ENCODE measurements at regions not wholly inside any gene's neighbourhood (a gene's known extent, or its start where the extent isn't known, plus 50 kb on each side); places are given as distances from the start of the nearest gene placed in this dataset.
A peak's percentile ranks its signal among the peaks of the same experiment; 100 is the strongest.
"Not testable (repeated sequence)": the region's sequence is repeated elsewhere in the genome, so short reads cannot be mapped to it uniquely, and the experiment has no call there.

DNA sequence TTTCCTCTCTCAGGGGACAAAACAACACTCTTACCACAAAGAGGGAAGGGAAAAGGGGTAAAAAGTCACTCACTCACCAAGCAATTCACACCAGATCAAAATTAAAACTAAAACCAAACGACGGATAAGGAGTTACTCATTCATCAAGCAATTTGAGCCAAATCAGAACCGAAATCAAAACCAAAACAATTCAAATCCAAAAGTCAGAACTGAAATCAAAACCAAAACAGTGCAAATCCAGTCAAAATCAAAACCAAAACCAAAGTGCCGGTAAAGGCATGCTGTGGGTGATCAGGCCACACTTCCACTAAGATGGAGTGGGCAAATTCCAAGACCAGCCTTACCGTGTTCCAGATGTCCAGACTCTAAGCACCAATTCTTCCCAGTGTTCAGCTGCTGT, 717.9 kb downstream of the AMY1C start:
- no peak for DNase-seq (ENCODE audit: low spot score)

DNA sequence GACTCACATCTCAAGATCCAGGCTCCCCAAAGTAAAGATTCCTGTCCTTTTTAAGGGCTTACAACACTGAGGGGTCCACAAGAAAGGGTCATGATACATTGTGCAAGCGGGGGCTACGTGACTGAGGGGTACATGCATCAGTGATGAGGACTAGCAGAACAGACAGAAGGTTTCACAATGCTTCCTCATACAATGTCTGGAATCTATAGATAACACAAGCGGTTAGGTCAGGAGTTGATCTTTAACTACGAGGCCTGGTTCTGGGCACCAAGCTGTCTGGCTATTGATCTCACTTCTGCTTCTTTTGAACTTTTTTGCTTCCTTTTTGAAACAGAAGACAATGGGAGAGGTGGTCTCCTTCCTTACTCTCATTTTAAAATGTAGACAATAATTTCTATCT, 718.6 kb downstream of the AMY1C start:
- DNase-seq (ENCODE audit: low spot score) = no peak

DNA sequence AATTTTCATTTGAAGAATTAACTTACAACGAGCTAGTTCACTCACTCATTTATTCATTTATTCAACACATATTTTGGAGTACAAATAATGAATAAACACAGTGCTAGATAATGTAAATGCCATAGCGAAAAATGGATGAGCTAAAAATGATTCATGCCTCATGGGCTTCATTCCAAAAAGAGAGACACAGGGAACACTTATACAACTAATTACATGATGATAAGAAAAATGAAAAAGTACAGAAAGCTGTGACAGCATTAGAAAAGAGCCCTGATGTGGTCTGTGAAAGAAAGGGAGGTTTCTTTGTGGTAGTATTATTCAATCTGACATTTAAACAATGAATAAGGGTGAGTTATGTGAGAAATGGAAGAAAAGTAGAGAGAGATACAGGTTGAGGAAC, 726.4 kb downstream of the AMY1C start:
- DNase-seq (ENCODE audit: low spot score) = no peak

DNA sequence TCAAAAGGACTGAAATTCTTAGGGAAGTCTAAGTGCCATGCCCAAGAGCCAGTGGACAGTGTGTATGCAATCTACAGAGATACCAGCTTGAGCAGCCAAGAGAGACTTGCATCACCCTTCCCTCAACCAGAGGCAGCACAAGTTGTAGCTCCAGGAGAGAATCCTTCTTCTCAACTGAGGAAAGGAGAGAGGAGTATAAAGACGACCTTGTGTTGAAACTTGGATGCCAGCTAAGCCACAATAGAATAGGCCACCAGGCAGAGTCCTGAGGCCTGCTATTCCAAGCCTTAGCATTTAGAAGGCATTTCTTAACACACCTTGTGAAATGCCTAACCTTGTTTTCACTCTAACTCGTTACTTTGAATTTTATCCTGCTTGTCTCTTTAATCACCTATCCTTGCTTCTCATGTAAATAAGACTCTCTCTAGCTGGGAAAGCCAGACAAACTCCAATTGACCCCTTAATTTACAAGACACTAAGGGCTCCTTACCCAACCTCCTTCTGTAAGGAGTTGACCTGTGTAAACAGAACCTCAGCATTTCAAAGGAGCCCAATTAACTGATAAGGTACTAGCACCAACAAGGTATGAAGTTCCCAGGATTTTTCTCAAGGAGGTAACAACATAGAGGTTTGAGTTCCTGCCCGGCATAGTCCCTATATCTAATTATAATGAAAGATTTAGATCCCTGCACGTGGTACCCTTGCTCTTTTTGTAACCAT, 738.8 kb downstream of the AMY1C start:
- DNase-seq (ENCODE audit: low spot score) = no peak

DNA sequence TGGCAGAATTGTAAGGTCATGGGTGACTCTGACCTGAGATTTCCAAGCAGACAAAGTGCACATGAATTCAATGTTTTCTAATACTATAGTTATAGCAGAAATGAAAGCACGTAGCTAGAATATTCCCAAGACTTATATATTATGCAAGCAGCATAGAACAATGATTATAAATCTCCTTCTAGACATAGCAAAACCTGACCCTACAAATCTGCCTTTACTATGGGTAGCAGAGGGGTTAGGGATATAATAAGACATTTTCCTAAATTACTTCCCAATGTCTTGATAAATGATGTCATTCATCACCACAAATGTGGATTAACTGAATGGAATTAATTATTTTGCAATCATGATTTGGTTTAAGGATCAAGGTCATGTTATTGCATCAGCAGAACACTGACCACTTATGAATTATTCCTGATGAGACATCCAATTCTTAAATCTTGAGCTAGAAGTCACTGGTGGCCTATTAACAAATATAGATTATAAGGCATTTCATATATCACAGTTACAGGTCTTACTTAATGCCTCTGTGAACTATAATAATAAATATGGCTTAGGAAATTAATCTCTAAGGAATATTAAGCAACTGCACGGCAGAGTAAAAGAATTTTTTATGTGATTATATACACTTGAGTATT, 776.6 kb downstream of the AMY1C start:
- DNase-seq (ENCODE audit: low spot score) = no peak

DNA sequence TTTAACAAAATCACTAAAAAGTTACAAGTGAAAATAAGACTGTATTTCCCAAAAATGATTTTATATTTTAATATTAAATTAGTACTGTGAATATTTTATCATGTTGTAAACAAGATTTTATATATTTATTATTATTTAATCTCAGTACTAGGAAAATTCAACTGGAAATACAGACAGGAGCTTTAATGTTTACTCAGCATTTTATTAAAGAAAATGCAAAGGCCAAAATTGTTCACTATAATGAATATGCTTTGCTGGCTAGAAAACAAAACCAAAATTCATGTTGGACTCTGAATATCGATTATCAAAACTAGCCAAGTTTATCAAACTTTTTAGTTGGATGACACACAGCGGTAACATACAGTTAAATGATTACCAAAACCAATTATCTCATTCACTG, 782.3 kb downstream of the AMY1C start:
- no peak for DNase-seq (ENCODE audit: low spot score)

DNA sequence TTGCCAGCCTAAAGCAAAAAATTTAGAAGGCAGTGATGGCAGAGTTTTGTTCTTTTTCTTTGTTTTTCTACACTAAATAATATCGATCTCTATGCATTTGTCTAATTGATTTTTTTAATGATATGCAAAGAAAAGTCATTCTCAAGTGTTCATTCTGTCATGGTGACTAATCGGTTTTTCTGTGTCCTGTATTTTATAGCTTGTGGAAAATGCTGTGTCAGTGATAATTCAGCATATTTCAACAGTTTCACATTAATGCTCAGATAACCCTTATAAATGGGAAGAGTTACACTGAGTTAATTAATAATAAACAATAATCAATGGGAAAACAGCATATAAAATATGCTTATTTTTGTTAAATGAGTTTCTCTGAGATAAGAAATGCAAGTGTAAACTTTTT, 824.9 kb downstream of the AMY1C start:
- DNase-seq (ENCODE audit: low spot score) = no peak

DNA sequence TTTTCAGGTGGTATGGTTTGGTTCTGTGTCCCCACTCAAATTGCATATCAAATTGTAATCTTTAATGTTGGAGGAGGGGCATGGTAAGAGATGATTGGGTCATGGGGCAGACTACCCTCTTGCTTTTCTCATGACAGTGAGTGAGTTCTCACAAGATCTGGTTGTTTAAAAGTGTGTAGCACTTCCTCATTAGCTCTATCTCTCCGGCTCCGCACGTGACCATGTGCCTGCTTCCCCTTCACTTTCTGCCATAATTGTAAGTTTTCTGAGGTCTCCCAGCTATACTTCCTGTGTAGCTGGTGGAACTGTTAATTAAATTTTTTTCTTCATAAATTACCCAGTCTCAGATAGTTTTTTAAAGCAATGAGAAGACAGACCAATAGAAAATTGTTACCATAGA, 843.2 kb downstream of the AMY1C start:
- no peak for DNase-seq (ENCODE audit: low spot score)

DNA sequence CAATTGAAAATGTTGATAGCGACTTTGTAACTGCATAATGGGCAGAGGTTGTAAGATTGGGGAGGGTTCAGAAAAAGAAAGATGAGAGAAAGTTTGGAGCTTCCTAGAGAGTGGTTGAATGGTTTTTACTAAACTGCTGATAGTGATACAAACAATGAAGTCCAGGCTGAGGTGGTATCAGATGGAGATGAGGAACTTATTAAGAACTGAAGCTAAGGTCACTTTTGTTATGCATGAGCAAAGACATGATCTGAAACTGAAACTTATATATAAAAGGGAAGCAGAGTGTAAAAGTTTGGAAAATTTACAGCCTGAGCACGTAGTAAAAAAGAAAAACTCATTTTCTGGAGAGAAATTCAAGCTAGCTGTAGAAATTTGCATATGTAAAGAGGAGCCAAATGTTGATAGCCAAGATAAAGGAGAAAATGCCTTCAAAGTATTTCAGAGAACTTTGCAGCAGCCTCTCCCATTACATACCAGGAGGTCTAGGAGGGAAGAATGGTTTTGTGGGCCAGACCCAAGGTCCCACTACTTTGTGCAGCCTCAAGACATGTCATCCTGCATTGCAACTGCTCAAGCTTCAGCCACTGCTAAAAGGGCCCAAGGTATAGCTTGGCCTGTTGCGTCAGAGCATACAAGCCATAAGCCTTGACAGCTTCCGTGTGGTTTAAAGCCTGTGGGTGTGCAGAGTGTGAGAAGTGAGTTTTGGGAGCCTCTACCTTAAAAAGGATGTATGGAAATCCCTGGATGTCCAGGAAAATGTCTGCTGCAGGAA, 843.9 kb downstream of the AMY1C start:
- DNase-seq (ENCODE audit: low spot score) = no peak

DNA sequence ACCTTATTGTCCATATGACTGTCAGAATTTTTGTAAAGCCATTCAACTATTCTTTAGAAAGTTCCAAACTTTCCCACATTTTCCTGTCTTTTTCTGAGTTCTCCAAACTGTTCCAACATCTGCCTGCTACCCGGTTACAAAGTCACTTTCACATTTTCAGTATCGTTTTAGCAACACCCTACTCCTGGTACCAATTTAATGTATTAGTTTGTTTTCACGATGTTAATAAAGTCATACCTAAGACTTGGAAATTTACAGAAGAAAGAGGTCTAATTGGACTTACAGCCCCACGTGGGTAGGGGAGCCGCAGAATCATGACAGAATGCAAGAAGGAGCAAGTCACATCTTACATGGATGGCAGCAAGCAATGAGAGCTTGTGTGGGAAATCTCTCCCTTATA, 867.8 kb downstream of the AMY1C start:
- no peak for DNase-seq (ENCODE audit: low spot score)

DNA sequence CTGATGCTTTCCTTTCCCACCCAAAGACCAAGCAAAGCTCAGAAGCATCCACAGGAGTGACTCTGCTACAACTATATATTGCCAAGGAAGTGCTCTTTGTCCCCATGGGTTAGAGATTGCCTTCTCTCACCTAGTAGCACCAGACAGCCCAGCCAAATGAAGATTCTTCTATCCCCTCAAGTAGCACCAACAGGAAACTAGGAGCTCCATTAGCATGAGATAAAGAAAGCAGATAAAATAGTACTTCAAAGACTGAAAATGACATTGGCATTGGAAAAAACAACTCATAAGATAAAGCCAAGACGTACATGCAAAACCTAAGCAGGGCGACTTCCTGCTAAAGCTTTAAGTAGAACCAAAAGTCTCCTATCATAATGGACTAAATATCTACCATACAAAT, 871.5 kb downstream of the AMY1C start:
- no peak for DNase-seq (ENCODE audit: low spot score)

DNA sequence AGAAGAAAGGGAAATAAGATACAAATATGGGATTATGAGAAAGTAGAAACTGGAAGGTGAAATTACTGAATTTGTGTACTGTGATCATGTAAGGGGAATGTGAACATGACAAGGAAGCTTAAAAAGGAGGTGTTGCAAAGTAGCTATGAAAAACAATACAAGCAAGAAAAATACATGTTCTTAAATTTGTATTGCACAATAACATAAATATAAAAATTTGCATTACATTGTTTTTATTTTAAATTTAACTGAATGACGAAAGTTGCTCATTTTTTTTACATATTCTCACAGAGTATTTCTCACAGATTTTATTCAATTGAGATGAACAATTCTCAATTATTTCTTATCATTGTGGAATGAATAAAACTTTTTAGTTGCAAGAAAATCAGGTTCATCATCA, 874.8 kb downstream of the AMY1C start:
- DNase-seq (ENCODE audit: low spot score) = no peak

DNA sequence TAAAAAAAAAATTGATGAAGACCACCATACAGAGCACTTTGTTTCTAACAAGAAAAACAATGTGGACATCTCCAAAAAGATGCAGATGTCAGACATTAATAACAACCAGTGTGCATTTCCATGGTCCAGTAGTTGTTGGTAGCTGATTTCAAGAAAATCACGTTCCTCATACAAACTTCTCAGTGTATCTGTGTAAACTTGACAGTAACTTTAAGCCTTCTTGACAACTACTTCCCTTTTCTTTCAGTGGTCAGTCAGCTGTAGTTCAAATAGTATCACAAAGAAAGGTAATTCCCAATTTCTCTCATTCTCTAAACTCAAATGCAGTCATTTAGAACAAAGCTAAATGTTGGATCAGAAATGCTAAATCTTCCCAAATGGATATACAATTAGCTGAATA, 879.9 kb downstream of the AMY1C start:
- no peak for DNase-seq (ENCODE audit: low spot score)

DNA sequence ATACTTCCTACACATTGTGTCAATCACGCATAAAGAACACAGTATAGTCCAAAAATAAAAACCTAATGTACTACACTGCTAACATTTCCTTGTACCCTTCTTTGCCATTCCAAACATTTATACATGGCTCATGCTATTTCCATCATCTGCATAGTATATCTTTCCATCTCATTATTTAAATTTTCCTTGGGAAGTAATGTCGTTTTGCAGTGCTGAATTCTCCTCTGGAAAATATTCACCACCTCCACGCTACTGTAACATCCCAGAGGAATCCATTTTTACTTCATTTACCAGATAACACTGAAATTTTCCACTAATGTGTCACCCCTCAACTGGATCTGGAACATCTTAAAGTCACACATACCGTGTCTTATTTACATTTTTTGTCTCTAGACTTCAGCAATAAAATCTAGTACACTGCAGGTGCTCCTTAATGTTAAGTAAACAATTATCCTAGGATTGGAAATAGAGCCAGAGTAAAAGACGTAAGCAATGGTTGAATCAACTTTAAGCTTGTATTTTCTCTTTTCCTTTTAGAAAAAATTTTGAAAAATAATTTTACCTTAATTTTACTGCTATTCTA, 881.0 kb downstream of the AMY1C start:
- no peak for DNase-seq (ENCODE audit: low spot score)

DNA sequence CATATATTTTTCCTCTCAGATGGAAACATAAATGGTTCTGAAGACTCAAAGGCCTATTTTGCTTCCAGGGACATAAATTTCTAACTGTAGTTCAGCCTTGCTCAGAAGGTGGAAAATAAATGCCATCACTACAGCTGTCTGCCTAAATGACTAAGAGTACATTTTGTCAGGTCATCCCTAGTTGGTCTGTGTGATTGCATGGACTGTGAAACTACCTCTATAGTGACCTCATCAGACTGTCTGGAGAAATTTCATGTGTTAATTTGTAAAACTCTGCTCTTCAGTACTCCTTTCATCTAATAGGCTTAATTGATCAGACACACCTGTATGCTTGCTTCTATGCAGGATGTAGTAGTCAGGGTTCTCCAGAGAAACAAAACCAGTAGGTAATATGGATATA, 886.9 kb downstream of the AMY1C start:
- no peak for DNase-seq (ENCODE audit: low spot score)

DNA sequence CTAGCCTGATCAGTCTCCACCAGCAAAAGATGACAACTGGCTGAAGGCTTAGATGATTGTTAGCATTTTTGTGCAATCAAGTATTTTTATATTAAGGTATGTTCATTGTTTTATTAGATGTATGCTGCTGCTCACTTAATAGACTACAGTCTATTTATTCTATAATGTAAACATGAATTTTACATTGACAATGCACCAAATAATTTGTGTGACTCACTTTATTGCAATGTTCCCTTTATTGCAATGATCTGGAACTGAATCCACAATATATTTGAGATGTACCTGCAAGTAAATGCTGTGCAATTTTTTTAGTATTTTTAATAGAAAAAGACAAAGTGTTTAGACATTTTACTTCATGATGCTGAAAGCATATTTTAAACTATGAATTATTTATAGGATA, 896.5 kb downstream of the AMY1C start:
- no peak for DNase-seq (ENCODE audit: low spot score)

DNA sequence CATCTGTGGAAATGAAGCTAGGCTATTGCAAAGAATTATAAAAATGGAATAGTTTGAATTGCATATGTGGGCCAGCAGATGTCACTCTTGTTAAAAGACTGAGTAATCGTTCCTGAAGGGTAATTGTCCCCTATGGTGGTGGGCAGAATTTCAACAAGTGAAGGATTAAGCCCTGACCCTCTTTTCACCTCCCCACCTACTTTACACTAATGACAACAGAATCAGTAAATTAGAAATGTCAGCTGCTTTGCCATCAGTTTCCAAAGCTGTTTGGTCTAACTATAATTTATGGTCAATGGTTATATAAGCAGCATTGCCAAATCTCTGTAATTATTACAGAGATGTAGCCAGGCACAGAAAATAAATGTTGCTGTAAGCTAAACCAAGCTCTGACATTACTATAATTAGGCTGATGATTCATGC, 898.6 kb downstream of the AMY1C start:
- peak; percentile 14 for DNase-seq (ENCODE audit: low spot score)

DNA sequence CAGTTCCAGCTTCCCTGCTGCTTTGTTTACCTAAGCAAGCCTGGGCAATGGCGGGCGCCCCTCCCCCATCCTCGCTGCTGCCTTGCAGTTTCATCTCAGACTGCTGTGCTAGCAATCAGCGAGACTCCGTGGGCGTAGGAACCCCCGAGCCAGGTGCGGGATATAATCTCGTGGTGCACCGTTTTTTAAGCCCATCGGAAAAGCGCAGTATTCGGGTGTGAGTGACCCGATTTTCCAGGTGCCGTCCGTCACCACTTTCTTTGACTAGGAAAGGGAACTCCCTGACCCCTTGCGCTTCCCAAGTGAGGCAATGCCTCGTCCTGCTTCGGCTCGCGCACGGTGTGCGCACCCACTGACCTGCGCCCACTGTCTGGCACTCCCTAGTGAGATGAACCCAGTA, 914.7 kb downstream of the AMY1C start:
- DNase-seq (ENCODE audit: low spot score) = not testable (repeated sequence)

DNA sequence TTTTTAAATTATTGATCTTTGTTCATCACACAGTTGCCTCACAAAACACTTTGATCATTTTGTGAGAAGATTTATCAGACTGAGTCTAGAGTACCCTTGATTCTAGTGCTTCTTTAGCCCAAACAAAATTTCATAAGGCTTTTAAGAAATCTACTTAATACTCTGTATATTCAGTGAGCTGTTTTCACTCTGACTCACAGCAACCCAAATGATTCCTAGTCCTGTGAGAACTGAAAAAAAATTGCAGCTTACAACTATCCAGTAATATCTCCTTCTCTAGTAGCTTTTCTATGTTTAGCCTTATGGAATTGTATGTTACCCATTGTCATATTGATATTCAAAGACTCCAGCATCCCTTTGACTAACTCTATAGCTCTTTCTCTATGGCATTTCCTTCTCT, 915.6 kb downstream of the AMY1C start:
- no peak for DNase-seq (ENCODE audit: low spot score)

DNA sequence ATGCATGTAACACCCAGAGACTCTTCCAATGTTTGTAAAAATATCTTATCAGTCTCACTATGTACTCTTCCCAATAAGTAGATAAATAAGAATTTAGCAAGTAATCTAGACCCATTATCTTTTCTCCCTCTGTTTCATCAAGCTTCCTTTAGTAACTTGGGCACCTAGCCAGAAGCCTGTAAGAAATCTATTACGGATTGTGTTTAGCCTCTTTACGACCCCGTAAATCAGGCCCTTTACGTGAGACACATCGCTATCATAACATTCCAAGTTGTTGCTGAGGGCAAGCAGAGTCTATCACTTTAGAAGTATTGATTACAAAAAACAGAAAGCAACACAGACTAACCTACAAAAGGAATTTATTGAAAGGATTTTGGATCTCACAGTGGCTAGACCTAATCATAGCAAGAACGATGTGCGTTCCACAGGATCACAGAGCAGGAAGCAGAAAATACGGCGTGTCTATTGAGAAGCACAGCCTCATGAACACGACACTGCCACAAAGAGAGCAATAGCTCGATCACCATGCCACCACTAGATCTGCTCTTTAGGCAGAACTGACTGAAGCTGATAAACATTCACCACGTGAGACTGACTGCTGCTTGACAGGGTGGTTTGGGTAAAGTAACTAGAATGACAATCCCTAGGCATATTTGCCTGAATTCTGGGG, 922.1 kb downstream of the AMY1C start:
- no peak for DNase-seq (ENCODE audit: low spot score)

DNA sequence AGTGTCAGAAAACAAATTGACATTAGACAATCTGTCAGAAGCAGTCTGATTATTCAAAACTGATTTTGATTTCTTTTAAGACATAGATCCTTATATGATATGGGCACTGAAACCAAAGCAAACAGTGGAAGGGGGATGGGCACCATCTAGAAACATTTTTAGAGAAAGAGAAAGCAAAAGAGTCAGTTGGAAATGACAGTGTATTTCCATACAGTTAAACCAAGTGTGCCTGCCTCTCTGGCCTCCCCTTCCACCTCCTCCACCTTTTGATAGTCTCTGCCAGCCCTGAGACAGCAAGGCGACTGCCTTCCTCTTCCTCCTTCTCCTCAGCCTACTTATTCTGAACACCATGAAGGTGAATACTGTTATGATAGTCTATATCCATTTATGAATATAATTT, 949.7 kb downstream of the AMY1C start:
- no peak for DNase-seq (ENCODE audit: low spot score)

DNA sequence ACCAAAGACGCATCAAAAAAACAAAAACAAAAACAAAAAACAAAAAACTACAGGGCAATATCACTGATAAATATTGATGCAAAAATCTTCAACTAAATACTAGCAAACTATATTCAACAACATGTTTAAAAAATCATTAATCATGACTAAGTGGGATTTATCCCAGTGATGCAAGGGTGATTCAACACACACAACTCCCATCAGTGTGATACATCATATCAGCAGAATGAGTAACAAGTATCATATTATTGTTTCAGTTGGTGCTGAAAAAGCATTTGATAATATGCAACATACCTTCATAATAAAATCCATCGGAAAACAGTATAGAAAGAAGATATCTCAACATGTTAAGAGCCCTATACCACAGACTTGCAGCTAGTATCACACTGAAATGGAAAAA, 953.0 kb downstream of the AMY1C start:
- no peak for DNase-seq (ENCODE audit: low spot score)

Data from GM03348 (cell line).